ENCODE measurements at regions not wholly inside any gene's neighbourhood (a gene's known extent, or its start where the extent isn't known, plus 50 kb on each side); places are given as distances from the start of the nearest gene placed in this dataset.

GRCh38 chr2:196499686-196500085 lies 139.8 kb upstream of the CCDC150 start:
- TF ChIP-seq, protein P1, sequence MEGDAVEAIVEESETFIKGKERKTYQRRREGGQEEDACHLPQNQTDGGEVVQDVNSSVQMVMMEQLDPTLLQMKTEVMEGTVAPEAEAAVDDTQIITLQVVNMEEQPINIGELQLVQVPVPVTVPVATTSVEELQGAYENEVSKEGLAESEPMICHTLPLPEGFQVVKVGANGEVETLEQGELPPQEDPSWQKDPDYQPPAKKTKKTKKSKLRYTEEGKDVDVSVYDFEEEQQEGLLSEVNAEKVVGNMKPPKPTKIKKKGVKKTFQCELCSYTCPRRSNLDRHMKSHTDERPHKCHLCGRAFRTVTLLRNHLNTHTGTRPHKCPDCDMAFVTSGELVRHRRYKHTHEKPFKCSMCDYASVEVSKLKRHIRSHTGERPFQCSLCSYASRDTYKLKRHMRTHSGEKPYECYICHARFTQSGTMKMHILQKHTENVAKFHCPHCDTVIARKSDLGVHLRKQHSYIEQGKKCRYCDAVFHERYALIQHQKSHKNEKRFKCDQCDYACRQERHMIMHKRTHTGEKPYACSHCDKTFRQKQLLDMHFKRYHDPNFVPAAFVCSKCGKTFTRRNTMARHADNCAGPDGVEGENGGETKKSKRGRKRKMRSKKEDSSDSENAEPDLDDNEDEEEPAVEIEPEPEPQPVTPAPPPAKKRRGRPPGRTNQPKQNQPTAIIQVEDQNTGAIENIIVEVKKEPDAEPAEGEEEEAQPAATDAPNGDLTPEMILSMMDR (IDR thresholded peaks at IDR 0.05; ENCODE audit: insufficient read depth, low read depth, low read length), result no peak
- no peak for TF ChIP-seq EZH2 (IDR thresholded peaks at IDR 0.05; ENCODE audit: insufficient read depth, low read length)
